Liver (tissue), 8 donors: ENCODE measurements at regions not wholly inside any gene's neighbourhood (a gene's known extent, or its start where the extent isn't known, plus 50 kb on each side); places are given as distances from the start of the nearest gene placed in this dataset.
"Not testable (repeated sequence)": the region's sequence is repeated elsewhere in the genome, so short reads cannot be mapped to it uniquely, and the experiment has no call there.

ENCODE experiments used
- DNase-seq: peaks from one replicate; pipeline ENCODE4 v3.0.0-alpha.2; 2017; ENCODE audit warnings: low spot score
- H3K27ac ChIP-seq, 2 donors: one replicate each; pipeline ENCODE4 v1.7.0; 2013; ENCODE audit warnings: inconsistent platforms in 2 of 2, low read length in 2 of 2, control low read depth in 1 of 2, low read depth in 1 of 2, mild to moderate bottlenecking in 1 of 2
- H3K27me3 ChIP-seq, 4 donors: one replicate each; pipeline versions ENCODE4 v1.6.1 to v1.7.0; 2013; ENCODE audit warnings: low read length in 3 of 4, inconsistent platforms in 1 of 4, mild to moderate bottlenecking in 1 of 4, moderate library complexity in 1 of 4; ENCODE audit not compliant: control insufficient read depth in 4 of 4, insufficient read depth in 4 of 4
- H3K36me3 ChIP-seq, 4 donors: one replicate each; pipeline versions ENCODE4 v1.6.1 to v1.7.0; 2013; ENCODE audit warnings: low read length in 3 of 4, mild to moderate bottlenecking in 3 of 4, low read depth in 1 of 4, moderate library complexity in 1 of 4; ENCODE audit not compliant: control insufficient read depth in 4 of 4, insufficient read depth in 3 of 4
- H3K4me1 ChIP-seq, 4 donors: one replicate each; pipeline versions ENCODE4 v1.6.1 to v1.7.0; 2013; ENCODE audit warnings: low read length in 3 of 4, mild to moderate bottlenecking in 3 of 4, moderate library complexity in 1 of 4; ENCODE audit not compliant: control insufficient read depth in 4 of 4, insufficient read depth in 4 of 4
- H3K4me3 ChIP-seq, 3 donors: one replicate each; pipeline versions ENCODE4 v1.6.1 to v1.7.0; 2013; ENCODE audit warnings: low read length in 3 of 3, control low read depth in 1 of 3, low read depth in 1 of 3, mild to moderate bottlenecking in 1 of 3
- H3K9ac ChIP-seq, 2 donors: one replicate each; pipeline ENCODE4 v1.7.0; 2013; ENCODE audit warnings: low read length in 2 of 2, mild to moderate bottlenecking in 2 of 2, moderate library complexity in 2 of 2, control low read depth in 1 of 2, low read depth in 1 of 2
- H3K9me3 ChIP-seq, 4 donors: one replicate each; pipeline versions ENCODE4 v1.6.1 to v1.7.0; 2013; ENCODE audit warnings: low read length in 3 of 4; ENCODE audit not compliant: control insufficient read depth in 4 of 4
- CTCF ChIP-seq: fragments of 150-350 bp; IDR thresholded peaks from 2 replicates; pipeline ENCODE4 v1.5.1; 2017; ENCODE audit warnings: improper control_type of control experiment, low read depth, low read length; ENCODE audit not compliant: missing input control
- EGR1 ChIP-seq, 2 donors: IDR thresholded peaks; 2 replicates each; pipeline ENCODE4 v1.6.1; 2016 to 2018; ENCODE audit warnings: antibody characterized with exemption in 2 of 2, low read depth in 2 of 2
- FOXA1 ChIP-seq: IDR thresholded peaks from 2 replicates; pipeline ENCODE4 v1.6.1; 2016; ENCODE audit warnings: antibody characterized with exemption
- FOXA2 ChIP-seq: IDR thresholded peaks from 2 replicates; pipeline ENCODE4 v1.6.1; 2016; ENCODE audit warnings: antibody characterized with exemption
- GABPA ChIP-seq, 2 donors: IDR thresholded peaks in 1 of 2; conservative IDR thresholded peaks in 1 of 2; 2 replicates each; pipeline ENCODE4 v1.6.1; 2016; ENCODE audit warnings: antibody characterized with exemption in 2 of 2, mild to moderate bottlenecking in 1 of 2, moderate library complexity in 1 of 2
- HNF4A ChIP-seq, 2 donors: conservative IDR thresholded peaks; 2 replicates each; pipeline ENCODE4 v1.6.1; 2016; ENCODE audit warnings: antibody characterized with exemption in 2 of 2, mild to moderate bottlenecking in 2 of 2
- HNF4G ChIP-seq: IDR thresholded peaks from 2 replicates; pipeline ENCODE4 v1.6.1; 2016; ENCODE audit warnings: antibody characterized with exemption
- JUND ChIP-seq, 2 donors: IDR thresholded peaks; 2 replicates each; pipeline ENCODE4 v1.6.1; 2016; ENCODE audit warnings: antibody characterized with exemption in 2 of 2
- MAX ChIP-seq: IDR thresholded peaks from 2 replicates; pipeline ENCODE4 v1.6.1; 2016; ENCODE audit warnings: antibody characterized with exemption
- NR2F2 ChIP-seq: IDR thresholded peaks from 2 replicates; pipeline ENCODE4 v1.6.1; 2016; ENCODE audit warnings: antibody characterized with exemption
- RAD21 ChIP-seq, 2 donors: IDR thresholded peaks; 2 replicates each; pipeline ENCODE4 v1.6.1; 2016; ENCODE audit warnings: antibody characterized with exemption in 2 of 2, mild to moderate bottlenecking in 2 of 2
- REST ChIP-seq: IDR thresholded peaks from 2 replicates; pipeline ENCODE4 v1.6.1; 2016; ENCODE audit warnings: antibody characterized with exemption, mild to moderate bottlenecking
- RXRA ChIP-seq, 2 donors: IDR thresholded peaks; 2 replicates each; pipeline ENCODE4 v1.6.1; 2017 to 2018; ENCODE audit warnings: antibody characterized with exemption in 2 of 2, mild to moderate bottlenecking in 1 of 2
- SP1 ChIP-seq: IDR thresholded peaks from 2 replicates; pipeline ENCODE4 v1.6.1; 2018; ENCODE audit warnings: antibody characterized with exemption, mild to moderate bottlenecking
- TAF1 ChIP-seq: conservative IDR thresholded peaks from 2 replicates; pipeline ENCODE4 v1.6.1; 2016; ENCODE audit warnings: antibody characterized with exemption, mild to moderate bottlenecking
- YY1 ChIP-seq: IDR thresholded peaks from 2 replicates; pipeline ENCODE4 v1.6.1; 2016; ENCODE audit warnings: antibody characterized with exemption, mild to moderate bottlenecking
- ZBTB33 ChIP-seq: IDR thresholded peaks from 2 replicates; pipeline ENCODE4 v1.6.1; 2016; ENCODE audit warnings: antibody characterized with exemption
- WGBS: extraction: QIAGEN DNeasy Blood & Tissue Kit; methylation state at CpG from one replicate; pipeline ENCODE4 v1.1.7; 2013; 5-methylcytosine and 5-hydroxymethylcytosine counted together
- donor health status: healthy.
- donor health status: healthy.
- donor health status: healthy.
- donor health status: healthy.
- donor health status: healthy.

GRCh38 chr12:88893801-88894200 lies 313.5 kb upstream of the KITLG start:
- Histone ChIP-seq H3K4me1 (no peaks in the 10 kb centered on the region), H3K36me3 (no peaks in the 10 kb centered on the region), H3K9ac (no peak overlapping the region), H3K27ac (no peak overlapping the region), H3K9me3 (no peaks in the 10 kb centered on the region), H3K4me3 (no peak overlapping the region), H3K27me3 (no peaks in the 10 kb centered on the region)
- no peak for DNase-seq
- WGBS = 75% methylated on average over 3 of the region's 3 CpGs
- TF ChIP-seq ZBTB33 (no peak), TAF1 (no peak), SP1 (no peak), FOXA2 (no peak)

- not testable (repeated sequence) for H3K27ac ChIP-seq, DNase-seq, H3K36me3 ChIP-seq, H3K4me3 ChIP-seq, H3K9me3 ChIP-seq, H3K9ac ChIP-seq, H3K4me1 ChIP-seq, H3K27me3 ChIP-seq
- WGBS = 95% methylated on average over 11 of the region's 11 CpGs
Measured at GRCh38 chr12:88891434-88891833, 311.2 kb upstream of the KITLG start.

- no peak for DNase-seq
- WGBS = 86% methylated on average over 2 of the region's 2 CpGs
- H3K9ac ChIP-seq = no peak overlapping the region
- no peaks in the 10 kb centered on the region for H3K9me3 ChIP-seq
- TF ChIP-seq FOXA2 (no peak), ZBTB33 (no peak), REST (no peak), SP1 (no peak), JUND (IDR thresholded peaks at IDR 0.05) (no peak), CTCF (no peak), RAD21 (IDR thresholded peaks at IDR 0.05) (no peak), TAF1 (no peak), NR2F2 (no peak), HNF4A (conservative IDR thresholded peaks at IDR 0.05) (no peak), EGR1 (IDR thresholded peaks at IDR 0.05; ENCODE audit: low read depth in 2 of 2) (no peak), HNF4G (no peak), FOXA1 (no peak), RXRA (IDR thresholded peaks at IDR 0.05) (no peak), GABPA (IDR thresholded peaks at IDR 0.05 in 1 of 2, conservative IDR thresholded peaks at IDR 0.05 in 1 of 2) (no peak), MAX (no peak), YY1 (no peak)
- H3K27ac ChIP-seq = no peak overlapping the region
- no peaks in the 10 kb centered on the region for H3K27me3 ChIP-seq
- no peaks in the 10 kb centered on the region for H3K4me1 ChIP-seq
- H3K4me3 ChIP-seq = no peak overlapping the region
- H3K36me3 ChIP-seq = no peaks in the 10 kb centered on the region
Measured at GRCh38 chr12:88889326-88890110, 309.2 kb upstream of the KITLG start.
